Right forelimb (tissue), 1 donor: ENCODE measurements at regions not wholly inside any gene's neighbourhood (a gene's known extent, or its start where the extent isn't known, plus 50 kb on each side); places are given as distances from the start of the nearest gene placed in this dataset.

ENCODE experiments used
- DNase-seq: peaks from one replicate; pipeline ENCODE4 v3.0.0-alpha.2; 2018

DNA sequence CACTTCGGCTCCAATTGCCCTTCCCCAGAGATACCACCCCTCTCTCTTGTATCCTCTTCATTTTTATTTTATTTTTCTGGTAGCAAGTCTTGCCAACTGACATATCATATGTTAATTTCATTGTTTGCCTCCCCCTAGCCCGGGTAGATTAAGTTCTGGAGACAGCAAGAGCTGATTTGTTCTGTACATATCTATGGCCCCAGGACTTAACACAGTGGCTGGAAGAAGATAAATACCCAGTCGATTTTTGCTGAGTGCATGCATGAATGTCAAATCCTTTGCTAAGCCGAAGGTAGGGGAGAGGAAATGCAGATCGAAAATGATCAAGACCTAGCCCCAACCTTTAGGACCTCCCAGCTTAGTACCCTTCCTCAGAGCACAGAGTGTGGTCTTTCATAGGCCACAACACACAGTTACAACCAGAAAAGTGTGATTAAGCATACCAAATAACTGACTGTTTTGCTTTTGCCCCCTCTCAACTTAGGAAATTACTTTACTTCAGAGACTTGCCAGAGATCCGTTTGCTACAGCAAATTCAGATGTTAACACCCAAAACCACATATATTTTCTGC lies 58.7 kb upstream of the KLF3 start:
- DNase-seq, result no peak

- no peak for DNase-seq
Measured at GRCh38 chr4:38605753-38606586, 58.0 kb upstream of the KLF3 start.

DNA sequence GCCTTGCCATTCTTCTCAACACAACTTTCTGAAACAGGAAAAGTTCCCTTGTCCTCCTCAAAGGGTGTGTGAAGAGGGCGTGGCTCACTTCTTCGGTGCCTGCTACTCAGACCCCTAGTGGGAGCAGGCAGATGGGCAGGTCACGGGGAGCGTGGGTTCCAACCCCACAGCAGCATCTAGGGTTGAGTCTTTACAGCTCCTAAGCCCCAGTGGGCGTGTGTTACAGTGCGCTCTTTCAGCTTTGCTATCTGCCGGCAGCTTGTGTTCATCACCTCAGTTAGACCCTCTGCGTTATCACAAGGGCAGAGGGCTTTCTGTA lies 57.5 kb upstream of the KLF3 start:
- no peak for DNase-seq

GRCh38 chr4:38609614-38610013 lies 54.4 kb upstream of the KLF3 start:
- DNase-seq, result no peak

DNA sequence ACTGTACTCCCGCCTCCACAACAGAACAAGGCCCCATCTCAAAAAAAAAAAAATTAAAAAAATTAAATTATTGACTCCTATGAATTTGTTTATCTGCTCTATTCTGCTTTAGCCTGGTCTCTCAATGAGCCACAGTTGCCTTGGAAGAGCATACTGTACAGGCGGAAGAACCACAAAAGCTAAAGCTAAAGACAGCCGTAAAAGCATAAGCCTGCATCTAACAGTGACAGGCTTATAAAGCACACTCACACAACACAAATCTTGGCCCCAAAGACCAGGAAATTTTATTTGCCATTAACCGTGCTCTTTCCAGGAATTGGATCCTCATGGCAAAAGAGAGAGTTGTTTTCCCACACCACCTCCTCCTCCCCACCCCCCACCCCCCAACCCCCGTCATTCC lies 53.5 kb upstream of the KLF3 start:
- DNase-seq, result no peak

GRCh38 chr4:38610966-38611431 lies 53.0 kb upstream of the KLF3 start:
- DNase-seq, result no peak

DNA sequence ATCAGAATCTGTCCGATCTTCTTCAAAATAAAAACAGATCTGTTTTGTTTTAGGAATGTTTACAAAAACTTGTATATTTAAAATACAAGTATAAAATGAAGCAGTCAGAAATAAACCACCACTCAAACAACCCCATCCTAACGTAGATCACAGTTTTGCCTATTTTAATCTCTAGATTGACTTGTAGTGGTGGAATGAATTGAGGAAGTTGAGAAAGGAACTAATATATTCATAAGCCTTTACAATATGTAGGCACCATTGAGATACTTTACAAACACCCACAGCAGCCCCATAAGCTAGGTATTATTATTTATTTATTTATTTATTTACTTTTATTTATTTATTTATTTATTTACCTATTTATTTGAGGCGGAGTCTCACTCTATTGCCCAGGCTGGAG lies 52.3 kb upstream of the KLF3 start:
- no peak for DNase-seq

- no peak for DNase-seq
Measured at GRCh38 chr4:38612646-38613414, 51.2 kb upstream of the KLF3 start.
